Astrocyte (in vitro differentiated cells and primary cell): ENCODE measurements at regions not wholly inside any gene's neighbourhood (a gene's known extent, or its start where the extent isn't known, plus 50 kb on each side); places are given as distances from the start of the nearest gene placed in this dataset.

Experiments
- CTCF ChIP-seq: IDR thresholded peaks from 2 replicates; pipeline ENCODE4 v1.5.1; 2011; ENCODE audit warnings: low read depth, mild to moderate bottlenecking, inconsistent platforms, low read length, moderate library complexity; ENCODE audit not compliant: insufficient read depth
- EZH2 ChIP-seq: IDR thresholded peaks from 2 replicates; pipeline ENCODE4 v1.6.1; 2012; ENCODE audit warnings: mild to moderate bottlenecking, low read length, inconsistent platforms; ENCODE audit not compliant: insufficient read depth

- TF ChIP-seq EZH2 = no peak
- TF ChIP-seq CTCF = no peak
These were observed 382.6 kb downstream of the DTWD2 start for GRCh38 chr5:118605761-118606160.
